Thyroid gland (tissue), 4 donors: ENCODE measurements at regions not wholly inside any gene's neighbourhood (a gene's known extent, or its start where the extent isn't known, plus 50 kb on each side); places are given as distances from the start of the nearest gene placed in this dataset.

Source experiments
- POLR2A ChIP-seq, 2 donors: fragments of 450-650 bp; IDR thresholded peaks; one replicate each; pipeline ENCODE4 v1.6.1; 2017; ENCODE audit warnings: antibody characterized with exemption in 2 of 2, mild to moderate bottlenecking in 2 of 2, moderate library complexity in 1 of 2
- TF ChIP-seq, protein P1 (sequence below), 6 experiments: fragments of 200-600 bp in 3 of 6; fragments of 450-650 bp in 3 of 6; sonication (generic) in 3 of 6; IDR thresholded peaks; one replicate each; pipeline ENCODE4 v1.5.1; 2016 to 2019; ENCODE audit warnings: antibody characterized with exemption in 6 of 6, mild to moderate bottlenecking in 2 of 6, inconsistent platforms in 1 of 6, moderate library complexity in 1 of 6

DNA sequence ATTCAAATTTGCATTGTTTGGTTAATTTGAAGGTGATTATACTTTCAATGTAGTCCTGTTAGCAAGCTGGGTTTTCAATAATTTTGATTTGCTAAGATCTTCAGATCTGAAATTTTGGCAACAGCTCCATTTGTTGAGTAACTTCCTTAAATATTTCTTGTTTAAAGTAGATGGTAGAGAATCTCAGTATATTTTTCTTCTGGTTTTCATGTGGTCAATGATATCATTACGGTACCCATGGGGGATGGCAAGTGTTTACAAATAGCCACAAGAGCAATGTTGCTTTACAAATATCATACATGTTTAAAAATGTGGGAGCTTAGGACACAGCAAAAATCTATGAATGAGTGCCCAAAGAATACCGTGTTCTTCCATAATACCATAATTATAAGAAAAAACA, 175.9 kb downstream of the IFI44 start:
- TF ChIP-seq POLR2A (IDR thresholded peaks at IDR 0.05), result no peak
- TF ChIP-seq, protein P1, sequence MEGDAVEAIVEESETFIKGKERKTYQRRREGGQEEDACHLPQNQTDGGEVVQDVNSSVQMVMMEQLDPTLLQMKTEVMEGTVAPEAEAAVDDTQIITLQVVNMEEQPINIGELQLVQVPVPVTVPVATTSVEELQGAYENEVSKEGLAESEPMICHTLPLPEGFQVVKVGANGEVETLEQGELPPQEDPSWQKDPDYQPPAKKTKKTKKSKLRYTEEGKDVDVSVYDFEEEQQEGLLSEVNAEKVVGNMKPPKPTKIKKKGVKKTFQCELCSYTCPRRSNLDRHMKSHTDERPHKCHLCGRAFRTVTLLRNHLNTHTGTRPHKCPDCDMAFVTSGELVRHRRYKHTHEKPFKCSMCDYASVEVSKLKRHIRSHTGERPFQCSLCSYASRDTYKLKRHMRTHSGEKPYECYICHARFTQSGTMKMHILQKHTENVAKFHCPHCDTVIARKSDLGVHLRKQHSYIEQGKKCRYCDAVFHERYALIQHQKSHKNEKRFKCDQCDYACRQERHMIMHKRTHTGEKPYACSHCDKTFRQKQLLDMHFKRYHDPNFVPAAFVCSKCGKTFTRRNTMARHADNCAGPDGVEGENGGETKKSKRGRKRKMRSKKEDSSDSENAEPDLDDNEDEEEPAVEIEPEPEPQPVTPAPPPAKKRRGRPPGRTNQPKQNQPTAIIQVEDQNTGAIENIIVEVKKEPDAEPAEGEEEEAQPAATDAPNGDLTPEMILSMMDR (IDR thresholded peaks at IDR 0.05), result no peak
